HCT116 (cell line): ENCODE measurements at regions not wholly inside any gene's neighbourhood (a gene's known extent, or its start where the extent isn't known, plus 50 kb on each side); places are given as distances from the start of the nearest gene placed in this dataset.

Experiments
- CEBPB ChIP-seq: IDR thresholded peaks from 2 replicates; pipeline ENCODE4 v1.6.1; 2012; ENCODE audit warnings: low read depth
- CTCF ChIP-seq, 3 experiments: fragments of 200-600 bp in 1 of 3; sonication (generic) in 1 of 3; IDR thresholded peaks in 2 of 3; conservative IDR thresholded peaks in 1 of 3; 2 replicates each; pipeline ENCODE4 v1.5.1; 2012 to 2017; ENCODE audit warnings: low read depth in 2 of 3, low read length in 2 of 3, antibody characterized with exemption in 1 of 3, borderline replicate concordance in 1 of 3, control low read depth in 1 of 3, mild to moderate bottlenecking in 1 of 3, mixed read lengths in 1 of 3, mixed run types in 1 of 3, moderate library complexity in 1 of 3; ENCODE audit not compliant: insufficient read depth in 1 of 3
- EGR1 ChIP-seq: IDR thresholded peaks from 2 replicates; pipeline ENCODE4 v1.6.1; 2012; ENCODE audit warnings: low read depth
- EZH2 ChIP-seq: fragments of 200-600 bp; sonication (generic); IDR thresholded peaks from 2 replicates; pipeline ENCODE4 v1.6.1; 2017; ENCODE audit warnings: antibody characterized with exemption, mixed run types
- EZH2phosphoT487 ChIP-seq: fragments of 200-600 bp; IDR thresholded peaks from 2 replicates; pipeline ENCODE4 v1.6.1; 2018; ENCODE audit warnings: antibody characterized with exemption, borderline replicate concordance
- JUND ChIP-seq: IDR thresholded peaks from 2 replicates; pipeline ENCODE4 v1.6.1; 2012
- POLR2A ChIP-seq: IDR thresholded peaks from 2 replicates; pipeline ENCODE4 v1.7.0; 2011; ENCODE audit warnings: borderline replicate concordance; ENCODE audit not compliant: insufficient read depth, insufficient read length; ENCODE audit errors: extremely low read depth
- POLR2AphosphoS5 ChIP-seq: IDR thresholded peaks from 2 replicates; pipeline ENCODE4 v1.6.1; 2011; ENCODE audit warnings: mild to moderate bottlenecking, low read depth, low read length, moderate library complexity
- REST ChIP-seq: IDR thresholded peaks from 2 replicates; pipeline ENCODE4 v1.6.1; 2012; ENCODE audit warnings: low read depth
- SRF ChIP-seq: IDR thresholded peaks from 2 replicates; pipeline ENCODE4 v1.6.1; 2012; ENCODE audit warnings: low read depth
- YY1 ChIP-seq: IDR thresholded peaks from 2 replicates; pipeline ENCODE4 v1.6.1; 2011; ENCODE audit warnings: low read length, low read depth, moderate library complexity, mild to moderate bottlenecking; ENCODE audit not compliant: insufficient replicate concordance; ENCODE audit errors: extremely low read depth
- ZNF274 ChIP-seq: fragments of 200-500 bp; sonication (Bioruptor generic); IDR thresholded peaks from 2 replicates; pipeline ENCODE4 v1.6.1; 2014; ENCODE audit warnings: mild to moderate bottlenecking, low read depth, low read length, inconsistent platforms
- TF ChIP-seq, protein P1 (sequence below): IDR thresholded peaks from 2 replicates; pipeline ENCODE4 v1.6.1; 2012

DNA sequence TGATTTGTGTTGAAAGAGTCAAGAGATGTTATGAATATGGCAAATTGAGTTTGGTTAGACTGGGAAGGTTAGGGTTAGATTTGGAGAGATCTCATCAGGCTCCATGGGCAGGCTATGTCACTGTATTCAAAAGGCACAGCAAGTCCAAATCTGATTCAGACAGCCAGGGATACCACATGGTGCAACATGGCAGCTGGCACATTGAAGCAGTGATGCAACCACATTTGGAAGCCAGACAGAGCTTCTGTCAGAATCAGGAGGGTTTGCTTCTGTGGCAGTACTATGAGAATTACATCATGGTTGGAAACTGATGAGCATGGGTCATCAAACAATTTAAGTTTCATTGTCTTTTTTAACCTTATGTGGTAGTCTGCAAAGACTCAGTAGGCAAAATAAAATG, 772.2 kb downstream of the SUCLG1 start:
- no peak for TF ChIP-seq JUND
- no peak for TF ChIP-seq CTCF (IDR thresholded peaks at IDR 0.05 in 2 of 3, conservative IDR thresholded peaks at IDR 0.05 in 1 of 3; ENCODE audit: borderline replicate concordance in 1 of 3, insufficient read depth in 1 of 3, low read depth in 2 of 3, low read length in 2 of 3)
- TF ChIP-seq SRF = no peak
- no peak for TF ChIP-seq POLR2AphosphoS5
- TF ChIP-seq YY1 = no peak
- TF ChIP-seq EZH2 = no peak
- no peak for TF ChIP-seq CEBPB
- TF ChIP-seq POLR2A = no peak
- TF ChIP-seq EZH2phosphoT487 = no peak
- TF ChIP-seq, protein P1, sequence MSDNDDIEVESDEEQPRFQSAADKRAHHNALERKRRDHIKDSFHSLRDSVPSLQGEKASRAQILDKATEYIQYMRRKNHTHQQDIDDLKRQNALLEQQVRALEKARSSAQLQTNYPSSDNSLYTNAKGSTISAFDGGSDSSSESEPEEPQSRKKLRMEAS = no peak
- TF ChIP-seq REST = no peak
- TF ChIP-seq ZNF274 = no peak
- no peak for TF ChIP-seq EGR1
